IMR-90 (cell line): ENCODE measurements at regions not wholly inside any gene's neighbourhood (a gene's known extent, or its start where the extent isn't known, plus 50 kb on each side); places are given as distances from the start of the nearest gene placed in this dataset.

ENCODE experiments used
- ATAC-seq: fragments of 200-7000 bp; cut with Tn5 transposase; 2 replicates; pipeline ENCODE4 v1.9.1; 2020; ENCODE audit warnings: low read depth, mild to moderate bottlenecking, moderate library complexity
- BruUV-seq: library from RNA; stranded (reverse); fragments of 400-500 nt; replicated peaks from 2 replicates; lab custom pipeline; 2021; lab: Mats Ljungman, UMichigan
- CTCF ChIA-PET: fragments of 300-600 bp; formaldehyde crosslinking; extraction: SDS; loops from one replicate; lab custom pipeline; 2021; ENCODE audit warnings: antibody characterized with exemption; lab: Yijun Ruan, JAX
- POLR2A ChIA-PET: fragments of 300-600 bp; sonication (Branson Sonifier 250); formaldehyde crosslinking; loops from one replicate; lab custom pipeline; 2022; ENCODE audit warnings: antibody characterized with exemption; ENCODE audit not compliant: unreplicated experiment; lab: Charles Lee
- DNase-seq: peaks from one replicate; pipeline ENCODE4 v3.0.0; 2013
- H2AFZ ChIP-seq: replicated peaks from 2 replicates; pipeline ENCODE3; 2013; ENCODE audit warnings: low read length, mild to moderate bottlenecking; ENCODE audit not compliant: poor library complexity
- H2AK5ac ChIP-seq: 2 replicates; pipeline ENCODE4 v1.6.1; 2013; ENCODE audit warnings: low read depth, low read length, inconsistent platforms
- H2AK9ac ChIP-seq: replicated peaks from 2 replicates; pipeline ENCODE3; 2013; ENCODE audit warnings: mild to moderate bottlenecking, low read depth, low read length, moderate library complexity; ENCODE audit not compliant: poor library complexity
- H2BK120ac ChIP-seq: 2 replicates; pipeline ENCODE4 v1.6.1; 2013; ENCODE audit warnings: low read depth, low read length, inconsistent platforms
- H2BK15ac ChIP-seq: 3 replicates; pipeline ENCODE4 v1.6.1; 2013; ENCODE audit warnings: low read depth, low read length, inconsistent platforms
- H2BK20ac ChIP-seq: 2 replicates; pipeline ENCODE4 v1.6.1; 2013; ENCODE audit warnings: low read depth, mild to moderate bottlenecking, inconsistent platforms, low read length, moderate library complexity
- H2BK5ac ChIP-seq: 2 replicates; pipeline ENCODE4 v1.6.1; 2013; ENCODE audit warnings: mild to moderate bottlenecking, low read depth, low read length, inconsistent platforms; ENCODE audit not compliant: poor library complexity, severe bottlenecking
- H3K14ac ChIP-seq: replicated peaks from 2 replicates; pipeline ENCODE4 v1.6.1; 2013; ENCODE audit warnings: low read depth, low read length, inconsistent platforms
- H3K18ac ChIP-seq: 2 replicates; pipeline ENCODE4 v1.6.1; 2013; ENCODE audit warnings: low read depth, low read length, control low read depth
- H3K23ac ChIP-seq: 2 replicates; pipeline ENCODE4 v1.6.1; 2013; ENCODE audit warnings: low read depth, low read length, inconsistent platforms
- H3K27ac ChIP-seq: 2 replicates; pipeline ENCODE4 v1.5.1; 2013; ENCODE audit warnings: mild to moderate bottlenecking, control low read depth, low read length; ENCODE audit not compliant: insufficient read depth
- H3K27me3 ChIP-seq: 2 replicates; pipeline ENCODE4 v1.6.1; 2013; ENCODE audit warnings: low read length; ENCODE audit not compliant: control insufficient read depth, insufficient read depth
- H3K36me3 ChIP-seq: 2 replicates; pipeline ENCODE4 v1.6.1; 2013; ENCODE audit warnings: low read length, mixed read lengths; ENCODE audit not compliant: control insufficient read depth, insufficient read depth
- H3K4ac ChIP-seq: 2 replicates; pipeline ENCODE4 v1.6.1; 2013; ENCODE audit warnings: low read depth, low read length, inconsistent platforms
- H3K4me1 ChIP-seq: 2 replicates; pipeline ENCODE4 v1.6.1; 2013; ENCODE audit warnings: low read length, mixed read lengths; ENCODE audit not compliant: control insufficient read depth, insufficient read depth
- H3K4me2 ChIP-seq: 2 replicates; pipeline ENCODE4 v1.6.1; 2013; ENCODE audit warnings: low read depth, mild to moderate bottlenecking, control low read depth, low read length, moderate library complexity
- H3K4me3 ChIP-seq: 2 replicates; pipeline ENCODE4 v1.5.1; 2013; ENCODE audit warnings: low read depth, mild to moderate bottlenecking, control low read depth, low read length, moderate library complexity; ENCODE audit not compliant: insufficient read depth
- H3K56ac ChIP-seq: 2 replicates; pipeline ENCODE4 v1.6.1; 2013; ENCODE audit warnings: low read length, inconsistent platforms; ENCODE audit not compliant: insufficient read depth; ENCODE audit errors: extremely low read depth
- H3K79me1 ChIP-seq, 2 experiments: 2 replicates each; pipeline ENCODE4 v1.6.1; 2013; ENCODE audit warnings: low read length in 2 of 2, inconsistent platforms in 1 of 2, low read depth in 1 of 2
- H3K9ac ChIP-seq: 2 replicates; pipeline ENCODE4 v1.6.1; 2013; ENCODE audit warnings: low read depth, low read length, control low read depth
- H3K9me1 ChIP-seq: 2 replicates; pipeline ENCODE4 v1.6.1; 2013; ENCODE audit warnings: low read length, inconsistent platforms; ENCODE audit not compliant: insufficient read depth
- H3K9me3 ChIP-seq: 2 replicates; pipeline ENCODE4 v1.6.1; 2013; ENCODE audit warnings: low read length; ENCODE audit not compliant: control insufficient read depth, insufficient read depth
- H4K20me1 ChIP-seq: 2 replicates; pipeline ENCODE4 v1.6.1; 2013; ENCODE audit warnings: low read length, inconsistent platforms; ENCODE audit not compliant: insufficient read depth
- H4K5ac ChIP-seq: 2 replicates; pipeline ENCODE4 v1.6.1; 2013; ENCODE audit warnings: mild to moderate bottlenecking, low read depth, low read length, control low read depth
- H4K8ac ChIP-seq, 2 experiments: 2 replicates each; pipeline ENCODE4 v1.6.1; 2013; ENCODE audit warnings: low read depth in 2 of 2, low read length in 2 of 2, control low read depth in 1 of 2, inconsistent platforms in 1 of 2
- H4K91ac ChIP-seq: 2 replicates; pipeline ENCODE4 v1.6.1; 2013; ENCODE audit warnings: low read depth, low read length, inconsistent platforms; ENCODE audit not compliant: insufficient read depth
- BHLHE40 ChIP-seq: fragments of 150-350 bp; IDR thresholded peaks from 2 replicates; pipeline ENCODE4 v1.6.1; 2016; ENCODE audit warnings: mild to moderate bottlenecking, low read depth, low read length
- CEBPB ChIP-seq: IDR thresholded peaks from 2 replicates; pipeline ENCODE4 v1.6.1; 2012; ENCODE audit warnings: low read depth, low read length, improper control_type of control experiment
- CHD1 ChIP-seq: IDR thresholded peaks from 2 replicates; pipeline ENCODE4 v1.6.1; 2012; ENCODE audit warnings: low read depth, low read length, improper control_type of control experiment
- CTCF ChIP-seq: conservative IDR thresholded peaks from 2 replicates; pipeline ENCODE4 v1.5.1; 2012; ENCODE audit warnings: mild to moderate bottlenecking, low read depth, low read length, improper control_type of control experiment
- ELK1 ChIP-seq: fragments of 150-350 bp; IDR thresholded peaks from 2 replicates; pipeline ENCODE4 v1.6.1; 2016; ENCODE audit warnings: low read depth, mild to moderate bottlenecking, low read length, moderate library complexity, borderline replicate concordance
- FOS ChIP-seq: fragments of 150-350 bp; IDR thresholded peaks from 2 replicates; pipeline ENCODE4 v1.6.1; 2016; ENCODE audit warnings: low read depth, low read length
- MAFK ChIP-seq: IDR thresholded peaks from 2 replicates; pipeline ENCODE4 v1.6.1; 2012; ENCODE audit warnings: low read depth, low read length, improper control_type of control experiment
- MAZ ChIP-seq: IDR thresholded peaks from 2 replicates; pipeline ENCODE4 v1.6.1; 2012; ENCODE audit warnings: low read depth, mild to moderate bottlenecking, low read length, improper control_type of control experiment, moderate library complexity, borderline replicate concordance
- MXI1 ChIP-seq: IDR thresholded peaks from 2 replicates; pipeline ENCODE4 v1.6.1; 2012; ENCODE audit warnings: low read depth, mild to moderate bottlenecking, low read length, moderate library complexity, borderline replicate concordance
- NFE2L2 ChIP-seq: fragments of 150-350 bp; IDR thresholded peaks from 2 replicates; pipeline ENCODE4 v1.6.1; 2016; ENCODE audit warnings: low read depth, mild to moderate bottlenecking, low read length
- POLR2A ChIP-seq: IDR thresholded peaks from 2 replicates; pipeline ENCODE4 v1.6.1; 2012; ENCODE audit warnings: mild to moderate bottlenecking, low read depth, low read length
- RAD21 ChIP-seq: IDR thresholded peaks from 2 replicates; pipeline ENCODE4 v1.6.1; 2012; ENCODE audit warnings: low read length, improper control_type of control experiment
- RCOR1 ChIP-seq: IDR thresholded peaks from 2 replicates; pipeline ENCODE4 v1.6.1; 2012; ENCODE audit warnings: mild to moderate bottlenecking, low read length, improper control_type of control experiment; ENCODE audit not compliant: insufficient replicate concordance
- RFX5 ChIP-seq: IDR thresholded peaks from 2 replicates; pipeline ENCODE4 v1.8.0; 2012; ENCODE audit warnings: low read depth, mild to moderate bottlenecking, low read length, moderate library complexity
- SMC3 ChIP-seq: fragments of 150-350 bp; IDR thresholded peaks from 2 replicates; pipeline ENCODE4 v1.6.1; 2016; ENCODE audit warnings: low read depth, mild to moderate bottlenecking, antibody characterized with exemption, low read length, moderate library complexity
- USF2 ChIP-seq: fragments of 150-350 bp; IDR thresholded peaks from 2 replicates; pipeline ENCODE4 v1.6.1; 2017; ENCODE audit warnings: mild to moderate bottlenecking, antibody characterized with exemption, low read length, low read depth
- WGBS, 2 experiments: methylation state at CpG; one replicate each; pipeline versions ENCODE4 v1.1.5 to v1.1.7; 2013; ENCODE audit warnings: missing lambda C conversion rate in 2 of 2; ENCODE audit not compliant: insufficient read length in 1 of 2; ENCODE audit errors: extremely low coverage in 2 of 2; 5-methylcytosine and 5-hydroxymethylcytosine counted together
- dilution Hi-C: fragments of 300-500 bp; cut with HindIII; formaldehyde crosslinking; loops from one replicate; pipeline ENCODE4 v1.14.3; 2018; ENCODE audit warnings: low sequenced_read_pairs; ENCODE audit not compliant: unreplicated experiment
- in situ Hi-C: fragments of 300-500 bp; cut with MboI; formaldehyde crosslinking; loops from 3 replicates; pipeline ENCODE4 v1.14.3; 2019; ENCODE audit warnings: low sequenced_read_pairs, inconsistent platforms, mixed read lengths
- intact Hi-C: fragments of 100-400 bp; cut with micrococcal nuclease; formaldehyde crosslinking; loops from 2 replicates; pipeline ENCODE4 v1.10.0; 2022

- no peak overlapping the region for H3K4me2 ChIP-seq
- no peaks in the 10 kb centered on the region for H3K36me3 ChIP-seq
- no peak overlapping the region for H3K56ac ChIP-seq
- H4K8ac ChIP-seq = no peak overlapping the region
- H4K91ac ChIP-seq = no peak overlapping the region
- no peak overlapping the region for H2BK20ac ChIP-seq
- DNase-seq = no peak
- H3K27me3 ChIP-seq = no peaks in the 10 kb centered on the region
- no peak overlapping the region for H2AK9ac ChIP-seq
- H2AK5ac ChIP-seq = no peak overlapping the region
- H3K4me1 ChIP-seq = no peaks in the 10 kb centered on the region
- dilution Hi-C loops = no loop called here
- no peak overlapping the region for H2BK120ac ChIP-seq
- ChIA-PET POLR2A (no interaction called here), CTCF (no interaction called here)
- BruUV-seq = no TSS peak
- H3K14ac ChIP-seq = no peak overlapping the region
- WGBS, 2 experiments = 100% methylated on average over 1 of the region's 5 CpGs; no CpG with 5 or more reads in 1 of the 2 experiments
- H3K9me1 ChIP-seq = no peaks in the 10 kb centered on the region
- H3K4ac ChIP-seq = no peak overlapping the region
- no peaks in the 10 kb centered on the region for H3K79me1 ChIP-seq
- no peak overlapping the region for H2BK15ac ChIP-seq
- no peak overlapping the region for H3K23ac ChIP-seq
- in situ Hi-C loops = no loop called here
- H2AFZ ChIP-seq = no peak overlapping the region
- H4K20me1 ChIP-seq = no peaks in the 10 kb centered on the region
- no peak overlapping the region for H3K27ac ChIP-seq
- no peak for ATAC-seq
- no peaks in the 10 kb centered on the region for H3K9me3 ChIP-seq
- H4K5ac ChIP-seq = no peak overlapping the region
- TF ChIP-seq MXI1 (no peak), FOS (no peak), USF2 (no peak), ELK1 (no peak), MAZ (no peak), BHLHE40 (no peak), RCOR1 (no peak), CEBPB (no peak), RAD21 (no peak), MAFK (no peak), CHD1 (no peak), SMC3 (no peak), POLR2A (no peak), NFE2L2 (no peak), RFX5 (no peak), CTCF (no peak)
- H2BK5ac ChIP-seq = no peak overlapping the region
- H3K9ac ChIP-seq = no peak overlapping the region
- H3K18ac ChIP-seq = no peak overlapping the region
- no peak overlapping the region for H3K4me3 ChIP-seq
- intact Hi-C loops = no loop called here
These were observed 278.9 kb upstream of the PCDH9 start for GRCh38 chr13:67509018-67509417.
